Cardiac muscle cell (in vitro differentiated cells and primary cell): ENCODE measurements at regions not wholly inside any gene's neighbourhood (a gene's known extent, or its start where the extent isn't known, plus 50 kb on each side); places are given as distances from the start of the nearest gene placed in this dataset.
"Not testable (repeated sequence)": the region's sequence is repeated elsewhere in the genome, so short reads cannot be mapped to it uniquely, and the experiment has no call there.

ENCODE experiments used
- DNase-seq, 2 donors: peaks; one replicate each; pipeline versions ENCODE4 v3.0.0 to v3.0.0-alpha.2; 2010 to 2017; ENCODE audit warnings: low read depth in 1 of 2, low spot score in 1 of 2
- H3K27ac ChIP-seq: fragments of 200-600 bp; sonication (generic); 2 replicates; pipeline ENCODE4 v1.5.1; 2016
- H3K27me3 ChIP-seq: fragments of 200-600 bp; sonication (generic); 2 replicates; pipeline ENCODE4 v1.6.0; 2016; ENCODE audit warnings: control low read depth
- H3K36me3 ChIP-seq: fragments of 200-600 bp; sonication (generic); 2 replicates; pipeline ENCODE4 v1.5.1; 2016; ENCODE audit warnings: control low read depth
- H3K4me1 ChIP-seq: fragments of 200-600 bp; sonication (generic); 2 replicates; pipeline ENCODE4 v1.8.1; 2017; ENCODE audit warnings: low read depth, mild to moderate bottlenecking, mixed run types
- H3K4me3 ChIP-seq: fragments of 200-600 bp; sonication (generic); 2 replicates; pipeline ENCODE4 v1.5.1; 2016; ENCODE audit warnings: mild to moderate bottlenecking
- H3K9me3 ChIP-seq: fragments of 200-600 bp; sonication (generic); 2 replicates; pipeline ENCODE4 v1.5.1; 2017; ENCODE audit warnings: low read depth, mild to moderate bottlenecking, control low read depth
- CTCF ChIP-seq: IDR thresholded peaks from 2 replicates; pipeline ENCODE4 v1.5.1; 2012; ENCODE audit warnings: low read depth, mild to moderate bottlenecking, low read length

- H3K4me3 ChIP-seq: no peak overlapping the region
- H3K9me3 ChIP-seq: no peaks in the 10 kb centered on the region
- H3K36me3 ChIP-seq: no peaks in the 10 kb centered on the region
- no peak for TF ChIP-seq CTCF
- H3K27me3 ChIP-seq: no peaks in the 10 kb centered on the region
- DNase-seq: no peak
- no peak overlapping the region for H3K27ac ChIP-seq
- no peaks in the 10 kb centered on the region for H3K4me1 ChIP-seq
Observed at GRCh38 chrY:11070250-11071113, 1542.8 kb downstream of the TSPY10 start.

- H3K27ac ChIP-seq, H3K9me3 ChIP-seq, H3K4me3 ChIP-seq, DNase-seq, H3K27me3 ChIP-seq, H3K36me3 ChIP-seq, H3K4me1 ChIP-seq: not testable (repeated sequence)
Observed at GRCh38 chrY:11085801-11086200, 1558.1 kb downstream of the TSPY10 start.

- H3K27ac ChIP-seq, H3K27me3 ChIP-seq, H3K4me1 ChIP-seq, H3K36me3 ChIP-seq, H3K4me3 ChIP-seq, DNase-seq, H3K9me3 ChIP-seq: not testable (repeated sequence)
Observed at GRCh38 chrY:11097498-11097897, 1569.8 kb downstream of the TSPY10 start.

- H3K4me3 ChIP-seq, H3K9me3 ChIP-seq, H3K4me1 ChIP-seq, H3K36me3 ChIP-seq, H3K27me3 ChIP-seq, DNase-seq, H3K27ac ChIP-seq: not testable (repeated sequence)
Observed at GRCh38 chrY:11098419-11098818, 1570.7 kb downstream of the TSPY10 start.

GRCh38 chrY:11099004-11099403 is 1571.3 kb downstream of the TSPY10 start:
- Histone ChIP-seq H3K36me3 (no peaks in the 10 kb centered on the region), H3K27me3 (no peaks in the 10 kb centered on the region), H3K4me1 (no peaks in the 10 kb centered on the region), H3K9me3 (no peaks in the 10 kb centered on the region), H3K4me3 (no peak overlapping the region), H3K27ac (no peak overlapping the region)
- no peak for DNase-seq
- no peak for TF ChIP-seq CTCF

GRCh38 chrY:11100472-11100871 is 1572.8 kb downstream of the TSPY10 start:
- not testable (repeated sequence) for H3K4me1 ChIP-seq, DNase-seq, H3K9me3 ChIP-seq, H3K27ac ChIP-seq, H3K4me3 ChIP-seq, H3K36me3 ChIP-seq, H3K27me3 ChIP-seq

GRCh38 chrY:11102987-11103386 is 1575.3 kb downstream of the TSPY10 start:
- DNase-seq, H3K27me3 ChIP-seq, H3K36me3 ChIP-seq, H3K4me1 ChIP-seq, H3K4me3 ChIP-seq, H3K9me3 ChIP-seq, H3K27ac ChIP-seq: not testable (repeated sequence)

GRCh38 chrY:11107127-11107918 is 1579.6 kb downstream of the TSPY10 start:
- not testable (repeated sequence) for H3K27me3 ChIP-seq, H3K9me3 ChIP-seq, H3K27ac ChIP-seq, H3K36me3 ChIP-seq, H3K4me1 ChIP-seq, H3K4me3 ChIP-seq, DNase-seq

- not testable (repeated sequence) for H3K27me3 ChIP-seq, H3K4me3 ChIP-seq, DNase-seq, H3K4me1 ChIP-seq, H3K9me3 ChIP-seq, H3K27ac ChIP-seq, H3K36me3 ChIP-seq
Observed at GRCh38 chrY:11151724-11152123, 1549.3 kb upstream of the USP9Y start.

GRCh38 chrY:11156100-11156499 is 1544.9 kb upstream of the USP9Y start:
- H3K36me3 ChIP-seq, H3K27me3 ChIP-seq, H3K27ac ChIP-seq, H3K9me3 ChIP-seq, H3K4me3 ChIP-seq, DNase-seq, H3K4me1 ChIP-seq: not testable (repeated sequence)

- H3K9me3 ChIP-seq, H3K4me3 ChIP-seq, H3K27ac ChIP-seq, DNase-seq, H3K4me1 ChIP-seq, H3K27me3 ChIP-seq, H3K36me3 ChIP-seq: not testable (repeated sequence)
Observed at GRCh38 chrY:11156846-11157245, 1544.2 kb upstream of the USP9Y start.

- not testable (repeated sequence) for DNase-seq
Observed at GRCh38 chrY:11177033-11177432, 1524.0 kb upstream of the USP9Y start.

More at GRCh38 chrY:11177033-11177432, 1524.0 kb upstream of the USP9Y start:
- not testable (repeated sequence) for H3K4me3 ChIP-seq, H3K36me3 ChIP-seq, H3K27ac ChIP-seq, H3K4me1 ChIP-seq, H3K27me3 ChIP-seq, H3K9me3 ChIP-seq
